ENCODE measurements at regions not wholly inside any gene's neighbourhood (a gene's known extent, or its start where the extent isn't known, plus 50 kb on each side); places are given as distances from the start of the nearest gene placed in this dataset.

DNA sequence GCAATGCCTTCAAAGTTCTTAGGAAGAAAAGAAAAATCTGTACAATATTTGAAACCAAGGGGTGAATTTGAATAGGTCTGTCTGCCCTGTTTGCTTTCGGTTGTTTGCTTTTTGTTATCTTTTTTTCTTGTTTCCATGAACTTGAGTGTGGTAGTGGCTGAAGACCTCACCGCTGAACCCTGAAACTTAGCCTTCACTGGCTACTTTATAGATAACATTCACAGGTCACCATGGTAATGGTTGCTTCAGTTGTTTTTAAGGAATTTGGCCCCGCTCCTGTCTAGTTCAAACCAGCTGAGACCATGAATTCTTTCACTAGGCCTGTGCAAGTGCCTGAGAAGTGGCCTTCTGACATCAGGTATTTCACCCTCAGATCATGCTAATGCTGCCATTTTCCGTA, 137.0 kb upstream of the PMFBP1 start:
- ATAC-seq (no peak), DNase-seq (no peak)
- TF ChIP-seq, protein P1, sequence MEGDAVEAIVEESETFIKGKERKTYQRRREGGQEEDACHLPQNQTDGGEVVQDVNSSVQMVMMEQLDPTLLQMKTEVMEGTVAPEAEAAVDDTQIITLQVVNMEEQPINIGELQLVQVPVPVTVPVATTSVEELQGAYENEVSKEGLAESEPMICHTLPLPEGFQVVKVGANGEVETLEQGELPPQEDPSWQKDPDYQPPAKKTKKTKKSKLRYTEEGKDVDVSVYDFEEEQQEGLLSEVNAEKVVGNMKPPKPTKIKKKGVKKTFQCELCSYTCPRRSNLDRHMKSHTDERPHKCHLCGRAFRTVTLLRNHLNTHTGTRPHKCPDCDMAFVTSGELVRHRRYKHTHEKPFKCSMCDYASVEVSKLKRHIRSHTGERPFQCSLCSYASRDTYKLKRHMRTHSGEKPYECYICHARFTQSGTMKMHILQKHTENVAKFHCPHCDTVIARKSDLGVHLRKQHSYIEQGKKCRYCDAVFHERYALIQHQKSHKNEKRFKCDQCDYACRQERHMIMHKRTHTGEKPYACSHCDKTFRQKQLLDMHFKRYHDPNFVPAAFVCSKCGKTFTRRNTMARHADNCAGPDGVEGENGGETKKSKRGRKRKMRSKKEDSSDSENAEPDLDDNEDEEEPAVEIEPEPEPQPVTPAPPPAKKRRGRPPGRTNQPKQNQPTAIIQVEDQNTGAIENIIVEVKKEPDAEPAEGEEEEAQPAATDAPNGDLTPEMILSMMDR (IDR thresholded peaks at IDR 0.05), result no peak
- Histone ChIP-seq H3K4me3 (no peak overlapping the region), H3K9me3 (no peaks in the 10 kb centered on the region), H3K4me1 (no peaks in the 10 kb centered on the region), H3K36me3 (no peaks in the 10 kb centered on the region), H3K27me3 (no peaks in the 10 kb centered on the region), H3K27ac (no peak overlapping the region)
- intact Hi-C loops (cut with DNase I), result no loop called here

DNA sequence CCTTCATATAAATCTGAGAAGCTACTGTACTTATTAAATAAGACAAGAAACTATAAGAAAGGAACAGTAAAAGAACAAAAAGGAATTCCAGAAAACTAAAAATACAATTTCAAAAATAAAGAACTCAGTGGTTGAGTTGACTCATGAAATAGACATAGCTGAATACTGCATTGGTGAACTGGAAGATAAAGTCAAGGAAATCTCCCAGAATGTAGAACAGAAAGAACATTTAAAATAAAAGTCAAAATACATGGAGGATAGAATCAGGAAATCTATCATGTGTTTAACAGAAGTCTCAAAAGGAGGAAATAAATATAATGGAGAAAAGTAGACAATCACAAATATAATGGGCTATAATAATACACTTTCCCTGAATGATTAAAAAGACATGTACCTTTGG, 136.4 kb upstream of the PMFBP1 start:
- Histone ChIP-seq H3K36me3 (no peaks in the 10 kb centered on the region), H3K27me3 (no peaks in the 10 kb centered on the region), H3K4me1 (no peaks in the 10 kb centered on the region), H3K9me3 (no peaks in the 10 kb centered on the region), H3K27ac (no peak overlapping the region), H3K4me3 (no peak overlapping the region)
- TF ChIP-seq, protein P1 (IDR thresholded peaks at IDR 0.05), result no peak
- DNase-seq (no peak), ATAC-seq (no peak)
- intact Hi-C loops (cut with DNase I), result no loop called here

DNA sequence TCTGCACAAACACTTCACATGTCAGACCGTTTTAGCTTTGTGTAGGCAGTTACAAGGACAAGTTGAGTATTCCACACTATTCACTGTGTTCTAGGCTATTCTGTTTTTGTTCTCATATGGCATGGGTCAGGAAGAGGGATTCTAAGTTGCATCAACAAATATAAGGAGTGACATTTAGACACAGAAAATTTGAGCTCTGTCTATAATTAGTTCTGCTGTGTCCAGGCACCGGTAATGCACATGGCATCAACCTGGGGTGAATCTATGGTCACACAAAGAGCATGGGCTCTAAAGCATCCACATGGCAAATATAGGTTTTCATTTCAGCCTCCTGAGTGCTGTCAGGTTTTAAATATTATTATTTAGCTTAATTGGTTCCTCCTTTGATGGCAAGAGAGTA, 130.4 kb upstream of the PMFBP1 start:
- ATAC-seq, result no peak

DNA sequence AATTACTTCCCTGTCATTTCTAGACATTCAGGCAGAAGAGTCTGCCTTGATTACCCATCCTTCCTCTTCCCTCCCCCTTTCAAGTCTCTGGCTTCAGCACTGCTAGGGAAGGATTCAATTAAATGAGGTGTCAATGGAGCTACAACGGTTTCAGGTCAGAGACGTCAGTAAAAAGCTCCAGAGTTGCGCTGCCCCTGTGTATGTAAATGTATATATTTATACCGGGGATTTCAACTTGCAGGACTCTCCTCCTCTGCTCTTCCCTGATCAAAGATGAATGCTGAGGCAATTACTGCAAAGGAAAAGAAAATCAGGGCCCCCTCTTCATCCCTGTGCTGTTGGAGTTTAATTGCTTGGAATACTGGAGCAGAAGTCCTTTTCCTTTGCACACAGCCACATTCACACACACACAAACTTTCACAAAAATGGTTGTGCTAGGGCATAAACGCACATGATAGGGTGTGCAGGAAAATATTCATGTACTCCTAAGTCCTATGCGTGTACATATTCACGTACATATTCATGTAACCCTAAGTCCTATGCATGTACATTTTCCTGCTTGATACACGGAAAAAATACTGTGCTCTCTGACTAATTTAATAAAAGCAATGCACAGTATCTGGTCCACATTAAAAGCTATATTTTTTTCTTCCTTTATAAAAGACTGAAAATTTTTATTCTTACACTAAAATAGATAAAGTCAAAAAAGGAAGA, 129.7 kb upstream of the PMFBP1 start:
- DNase-seq, result no peak
- TF ChIP-seq, protein P1 (IDR thresholded peaks at IDR 0.05), result no peak
- intact Hi-C loops (cut with DNase I), result no loop called here

More for the DNA sequence above, 130.4 kb upstream of the PMFBP1 start:
- H3K36me3 ChIP-seq, result no peaks in the 10 kb centered on the region
- no peak overlapping the region for H3K27ac ChIP-seq
- no peak overlapping the region for H3K4me3 ChIP-seq
- H3K27me3 ChIP-seq, result no peaks in the 10 kb centered on the region
- no peak for DNase-seq
- TF ChIP-seq, protein P1 (IDR thresholded peaks at IDR 0.05), result no peak
- intact Hi-C loops (cut with DNase I), result no loop called here
- no peaks in the 10 kb centered on the region for H3K4me1 ChIP-seq
- H3K9me3 ChIP-seq, result no peaks in the 10 kb centered on the region

DNA sequence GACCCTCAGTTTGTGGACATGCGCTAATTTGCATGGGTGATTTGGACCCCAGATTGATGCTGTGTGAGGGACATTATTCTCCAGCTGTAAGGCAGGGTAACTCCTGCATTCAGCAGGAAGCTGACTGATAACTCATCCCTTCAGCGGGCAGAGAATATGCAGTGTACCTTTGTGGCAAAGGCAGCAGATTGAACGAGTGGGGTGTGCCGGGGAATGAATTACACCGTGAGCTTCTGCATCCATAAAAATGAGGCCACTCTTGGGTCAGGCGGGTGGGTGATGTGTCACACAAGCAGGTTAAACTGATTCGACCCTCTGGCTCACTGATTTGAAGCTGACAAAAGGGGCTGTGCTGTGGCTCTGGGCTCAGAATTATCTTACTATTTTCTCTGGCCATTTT, 128.9 kb upstream of the PMFBP1 start:
- intact Hi-C loops (cut with DNase I), result no loop called here
- H3K4me1 ChIP-seq, result no peaks in the 10 kb centered on the region
- no peaks in the 10 kb centered on the region for H3K27me3 ChIP-seq
- DNase-seq, result no peak
- TF ChIP-seq, protein P1 (IDR thresholded peaks at IDR 0.05), result no peak
- H3K27ac ChIP-seq, result no peak overlapping the region
- no peak overlapping the region for H3K4me3 ChIP-seq
- ATAC-seq, result no peak
- H3K9me3 ChIP-seq, result no peaks in the 10 kb centered on the region
- no peaks in the 10 kb centered on the region for H3K36me3 ChIP-seq

More for the DNA sequence above, 129.7 kb upstream of the PMFBP1 start:
- no peak overlapping the region for H3K27ac ChIP-seq
- H3K4me3 ChIP-seq, result no peak overlapping the region
- no peaks in the 10 kb centered on the region for H3K36me3 ChIP-seq
- H3K9me3 ChIP-seq, result no peaks in the 10 kb centered on the region
- no peaks in the 10 kb centered on the region for H3K4me1 ChIP-seq
- ATAC-seq, result no peak
- no peaks in the 10 kb centered on the region for H3K27me3 ChIP-seq
